Pancreas (tissue), 10 donors: ENCODE measurements at regions not wholly inside any gene's neighbourhood (a gene's known extent, or its start where the extent isn't known, plus 50 kb on each side); places are given as distances from the start of the nearest gene placed in this dataset.

Source experiments
- ATAC-seq, 4 donors: fragments of 200-7000 bp; cut with Tn5 transposase; one replicate each; pipeline versions ENCODE4 v1.8.0 to v1.9.1; 2020; ENCODE audit warnings: mild to moderate bottlenecking in 4 of 4, moderate library complexity in 4 of 4
- DNase-seq, 6 donors: peaks; one replicate each; pipeline ENCODE4 v3.0.0-alpha.2; 2020
- FAIRE-seq: peaks from 2 replicates; lab custom pipeline; 2012; peaks lifted over from hg19 to GRCh38; lab: Jason Lieb, UNC
- H3K27ac ChIP-seq, 4 donors: fragments of 200-600 bp; sonication (generic); 1 replicate in 3 of 4; 2 replicates in 1 of 4; pipeline versions ENCODE4 v1.5.0 to v1.8.0; 2020
- H3K27me3 ChIP-seq, 4 donors: fragments of 200-600 bp; one replicate each; pipeline ENCODE4 v1.8.0; 2021
- H3K36me3 ChIP-seq, 3 donors: fragments of 200-600 bp; sonication (generic) in 1 of 3; one replicate each; pipeline versions ENCODE4 v1.5.0 to v1.8.0; 2020 to 2021
- H3K4me1 ChIP-seq, 3 donors: fragments of 200-600 bp; one replicate each; pipeline ENCODE4 v1.8.0; 2021
- H3K4me3 ChIP-seq, 4 donors: fragments of 200-600 bp; sonication (generic) in 2 of 4; one replicate each; pipeline versions ENCODE4 v1.5.0 to v1.8.0; 2020 to 2021
- H3K9me3 ChIP-seq, 4 donors: fragments of 200-600 bp; one replicate each; pipeline ENCODE4 v1.8.0; 2021
- CTCF ChIP-seq, 4 donors: fragments of 200-600 bp; sonication (generic) in 3 of 4; IDR thresholded peaks; one replicate each; pipeline versions ENCODE4 v1.5.0 to v1.8.0; 2021; ENCODE audit warnings: antibody characterized with exemption in 4 of 4
- WGBS, 2 donors: extraction: QIAGEN DNeasy Blood & Tissue Kit; methylation state at CpG; one replicate each; pipeline ENCODE4 v1.1.7; 2013; 5-methylcytosine and 5-hydroxymethylcytosine counted together
- intact Hi-C, 3 donors: fragments of 100-400 bp; cut with DNase I; formaldehyde crosslinking; loops; one replicate each; pipeline versions ENCODE4 v1.11.1 to v1.14.2; 2022
- donor health status: healthy with polysubstance abuse.
- donor health status: DM: no; HTN: no; CAD: no; lungs with moderate emphysema.
- donor health status: DM: no; HTN: no; CAD: no.
- donor health status: control.
- donor health status: control.
- donor health status: Bipolar disorder and iron deficiency.
- donor health status: DM: yes; HTN: yes; CAD: no.
- donor health status: DM: no; HTN: no; CAD: no.
- donor health status: DM: no; HTN: no; CAD: no.
- donor health status: DM: yes; HTN: yes; CAD: no.

- intact Hi-C loops, result no loop called here
- no peak for FAIRE-seq
- no peaks in the 10 kb centered on the region for H3K9me3 ChIP-seq
- no peak for DNase-seq
- no peak for TF ChIP-seq CTCF (IDR thresholded peaks at IDR 0.05)
- H3K27ac ChIP-seq, result no peak overlapping the region
- 50 to 56% methylated on average over 3 of the region's 3 CpGs for WGBS, 2 donors
- H3K27me3 ChIP-seq, result no peaks in the 10 kb centered on the region
- no peak for ATAC-seq
- no peaks in the 10 kb centered on the region for H3K4me1 ChIP-seq
- no peaks in the 10 kb centered on the region for H3K36me3 ChIP-seq
- no peak overlapping the region for H3K4me3 ChIP-seq
Measured at GRCh38 chr5:148759101-148759500, 67.3 kb upstream of the ADRB2 start.

DNA sequence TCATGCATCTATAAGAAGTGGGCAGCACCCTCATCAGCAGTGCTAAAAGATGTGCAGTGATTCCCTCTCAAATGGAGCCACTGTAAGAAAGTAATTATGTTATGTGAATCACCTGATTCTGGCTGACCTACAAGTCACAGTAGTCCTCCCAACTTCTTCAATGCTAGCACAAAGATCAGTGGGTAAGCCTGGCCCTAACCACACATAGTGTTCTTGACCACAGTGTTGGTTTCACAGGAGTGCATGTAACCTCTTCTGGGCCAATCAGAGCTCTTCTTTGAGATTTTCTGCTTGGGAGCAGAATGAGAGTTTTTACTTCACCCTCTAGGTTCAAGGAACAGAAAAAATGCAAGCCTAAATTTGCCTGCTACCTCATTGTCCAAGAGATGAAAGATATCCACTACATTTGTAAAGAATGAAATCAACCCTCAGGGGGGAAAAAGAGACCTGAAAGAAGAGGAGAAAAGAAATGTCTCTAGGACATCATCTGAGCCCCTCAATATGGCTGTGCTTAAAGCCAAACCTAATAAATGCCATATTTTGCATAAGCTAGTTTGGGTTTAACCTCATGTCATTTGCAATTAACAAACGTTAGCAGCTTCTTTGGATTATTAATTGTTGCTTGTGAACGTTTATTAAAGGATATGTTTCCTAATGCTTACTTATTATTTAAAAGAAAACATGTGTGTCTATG is 65.3 kb upstream of the ADRB2 start:
- Histone ChIP-seq H3K4me1 (no peaks in the 10 kb centered on the region), H3K4me3 (no peak overlapping the region), H3K27ac (no peak overlapping the region), H3K9me3 (no peaks in the 10 kb centered on the region), H3K36me3 (no peaks in the 10 kb centered on the region), H3K27me3 (no peaks in the 10 kb centered on the region)
- FAIRE-seq (no peak), DNase-seq (no peak), ATAC-seq (no peak)
- 26 to 27% methylated on average over 2 of the region's 2 CpGs for WGBS, 2 donors
- intact Hi-C loops, result no loop called here
- TF ChIP-seq CTCF (IDR thresholded peaks at IDR 0.05), result no peak

- DNase-seq, result no peak
- Histone ChIP-seq H3K4me1 (no peaks in the 10 kb centered on the region), H3K9me3 (no peaks in the 10 kb centered on the region), H3K27me3 (no peaks in the 10 kb centered on the region), H3K36me3 (no peaks in the 10 kb centered on the region), H3K27ac (no peak overlapping the region), H3K4me3 (no peak overlapping the region)
- TF ChIP-seq CTCF (IDR thresholded peaks at IDR 0.05), result no peak
- no peak for FAIRE-seq
- no peak for ATAC-seq
- WGBS, 2 donors, result 52 to 66% methylated on average over 1 of the region's 1 CpG
- intact Hi-C loops, result no loop called here
Measured at GRCh38 chr5:148763996-148764395, 62.4 kb upstream of the ADRB2 start.

DNA sequence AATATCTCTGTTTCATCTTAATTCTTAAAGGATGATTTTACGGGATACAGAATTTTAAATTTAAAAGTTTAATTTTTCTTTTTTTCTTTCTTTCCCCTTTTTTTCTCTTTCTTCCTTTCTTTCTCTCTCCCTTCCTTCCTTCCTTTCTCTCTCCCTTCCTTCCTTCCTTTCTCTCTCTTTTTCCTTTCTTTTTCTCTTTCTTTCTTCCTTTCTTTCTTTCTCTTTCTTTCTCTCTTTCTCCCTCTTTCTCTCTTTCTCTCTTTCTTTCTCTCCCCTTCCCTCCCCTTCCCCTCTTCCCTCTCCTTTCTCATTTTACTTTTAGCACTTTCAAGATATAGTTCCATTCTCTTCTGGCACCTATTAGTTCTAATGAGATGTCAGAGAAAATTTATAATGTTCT is 61.4 kb upstream of the ADRB2 start:
- no peak for DNase-seq
- no peak for TF ChIP-seq CTCF (IDR thresholded peaks at IDR 0.05)
- FAIRE-seq, result no peak

GRCh38 chr5:148768806-148769415 is 57.5 kb upstream of the ADRB2 start:
- ATAC-seq, result no peak
- no peaks in the 10 kb centered on the region for H3K9me3 ChIP-seq
- no peaks in the 10 kb centered on the region for H3K27me3 ChIP-seq
- no peak for DNase-seq
- no peaks in the 10 kb centered on the region for H3K4me1 ChIP-seq
- 66 to 77% methylated on average over 5 of the region's 5 CpGs for WGBS, 2 donors
- TF ChIP-seq CTCF (IDR thresholded peaks at IDR 0.05), result no peak
- H3K36me3 ChIP-seq, result no peaks in the 10 kb centered on the region
- H3K4me3 ChIP-seq, result no peak overlapping the region
- intact Hi-C loops, result no loop called here
- H3K27ac ChIP-seq, result no peak overlapping the region
- no peak for FAIRE-seq

More for the DNA sequence above, 61.4 kb upstream of the ADRB2 start:
- Histone ChIP-seq H3K27me3 (no peaks in the 10 kb centered on the region), H3K4me1 (no peaks in the 10 kb centered on the region), H3K4me3 (no peak overlapping the region), H3K27ac (no peak overlapping the region), H3K9me3 (no peaks in the 10 kb centered on the region), H3K36me3 (no peaks in the 10 kb centered on the region)
- ATAC-seq, result no peak
- intact Hi-C loops, result no loop called here
- 57 to 97% methylated on average over 1 of the region's 1 CpG for WGBS, 2 donors
